ENCODE measurements at regions not wholly inside any gene's neighbourhood (a gene's known extent, or its start where the extent isn't known, plus 50 kb on each side); places are given as distances from the start of the nearest gene placed in this dataset.

DNA sequence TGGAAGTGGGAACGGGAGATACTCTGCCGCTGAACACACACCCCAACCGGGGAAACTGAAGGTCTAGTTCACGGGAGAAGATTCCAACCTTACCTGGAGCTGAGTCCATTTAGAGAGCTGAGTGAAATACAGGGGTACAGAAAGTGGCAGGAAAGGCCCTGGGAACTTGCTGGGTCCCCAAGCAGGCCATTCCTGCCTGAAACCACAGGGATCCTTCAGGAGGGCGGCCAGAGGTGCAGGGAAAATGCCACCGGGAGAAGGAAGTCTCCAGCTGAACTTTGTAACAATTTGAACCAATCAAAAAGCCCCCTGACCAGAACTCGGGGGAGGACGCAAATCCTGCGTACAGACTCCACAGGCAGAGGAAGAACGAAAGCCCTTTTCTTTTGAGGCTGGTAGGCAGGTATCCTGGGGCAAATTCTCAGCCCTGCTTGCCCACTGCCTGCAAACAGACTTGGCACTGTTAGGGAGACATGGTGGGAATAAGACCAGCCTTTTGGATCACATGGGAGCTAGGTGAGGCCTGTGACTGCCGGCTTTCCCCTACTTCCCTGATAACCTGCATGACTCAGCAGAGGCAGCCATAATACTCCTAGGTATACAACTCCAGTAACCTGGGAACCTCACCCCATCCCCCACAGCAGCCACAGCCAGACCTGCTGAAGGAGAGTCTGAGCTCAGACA lies 170.9 kb downstream of the SEC23A start:
- BruUV-seq (replicated peaks) = no TSS peak
- WGBS, 2 experiments (ENCODE audit: extremely low coverage in 2 of 2, insufficient read length in 1 of 2) = 75% methylated on average over 5 of the region's 11 CpGs; no CpG with 5 or more reads in 1 of the 2 experiments
- Histone ChIP-seq H2BK20ac (ENCODE audit: low read depth, low read length) (no peak overlapping the region), H3K56ac (ENCODE audit: extremely low read depth, insufficient read depth, low read length) (no peak overlapping the region), H3K9ac (ENCODE audit: low read depth, low read length) (no peak overlapping the region), H4K20me1 (ENCODE audit: insufficient read depth, low read length) (no peaks in the 10 kb centered on the region), H4K8ac (ENCODE audit: low read depth in 2 of 2, low read length in 2 of 2) (no peak overlapping the region), H3K4me2 (ENCODE audit: low read depth, low read length) (no peak overlapping the region), H2AK5ac (ENCODE audit: low read depth, low read length) (no peak overlapping the region), H3K14ac (replicated peaks; ENCODE audit: low read depth, low read length) (no peak overlapping the region), H2BK15ac (ENCODE audit: low read depth, low read length) (no peak overlapping the region), H3K36me3 (ENCODE audit: control insufficient read depth, insufficient read depth, low read length) (no peaks in the 10 kb centered on the region), H2BK120ac (ENCODE audit: low read depth, low read length) (no peak overlapping the region), H3K4me3 (ENCODE audit: insufficient read depth, low read depth, low read length) (no peak overlapping the region), H4K5ac (ENCODE audit: low read depth, low read length) (no peak overlapping the region), H3K23ac (ENCODE audit: low read depth, low read length) (no peak overlapping the region), H3K27me3 (ENCODE audit: control insufficient read depth, insufficient read depth, low read length) (no peaks in the 10 kb centered on the region), H2BK5ac (ENCODE audit: low read depth, low read length, poor library complexity, severe bottlenecking) (no peak overlapping the region), H3K9me1 (ENCODE audit: insufficient read depth, low read length) (no peaks in the 10 kb centered on the region), H2AFZ (replicated peaks; ENCODE audit: low read length, poor library complexity) (no peak overlapping the region), H3K4ac (ENCODE audit: low read depth, low read length) (no peak overlapping the region), H3K4me1 (ENCODE audit: control insufficient read depth, insufficient read depth, low read length) (no peaks in the 10 kb centered on the region), H2AK9ac (replicated peaks; ENCODE audit: low read depth, low read length, poor library complexity) (no peak overlapping the region), H3K79me1 (ENCODE audit: low read depth in 1 of 2, low read length in 2 of 2) (no peaks in the 10 kb centered on the region), H4K91ac (ENCODE audit: insufficient read depth, low read depth, low read length) (no peak overlapping the region), H3K18ac (ENCODE audit: low read depth, low read length) (no peak overlapping the region), H3K9me3 (ENCODE audit: control insufficient read depth, insufficient read depth, low read length) (no peaks in the 10 kb centered on the region), H3K27ac (ENCODE audit: insufficient read depth, low read length) (no peak overlapping the region)
- CTCF ChIA-PET = no interaction called here
- no peak for TF ChIP-seq RFX5 (IDR thresholded peaks at IDR 0.05; ENCODE audit: low read depth, low read length)
- no peak for TF ChIP-seq MAZ (IDR thresholded peaks at IDR 0.05; ENCODE audit: borderline replicate concordance, low read depth, low read length)
- no peak for TF ChIP-seq NFE2L2 (IDR thresholded peaks at IDR 0.05; ENCODE audit: low read depth, low read length)
- no peak for TF ChIP-seq CHD1 (IDR thresholded peaks at IDR 0.05; ENCODE audit: low read depth, low read length)
- TF ChIP-seq POLR2A (IDR thresholded peaks at IDR 0.05; ENCODE audit: low read depth, low read length) = no peak
- TF ChIP-seq RAD21 (IDR thresholded peaks at IDR 0.05; ENCODE audit: low read length) = no peak
- TF ChIP-seq CEBPB (IDR thresholded peaks at IDR 0.05; ENCODE audit: low read depth, low read length) = no peak
- no peak for TF ChIP-seq MXI1 (IDR thresholded peaks at IDR 0.05; ENCODE audit: borderline replicate concordance, low read depth, low read length)
- TF ChIP-seq BHLHE40 (IDR thresholded peaks at IDR 0.05; ENCODE audit: low read depth, low read length) = no peak
- TF ChIP-seq MAFK (IDR thresholded peaks at IDR 0.05; ENCODE audit: low read depth, low read length) = no peak
- TF ChIP-seq, protein P1, sequence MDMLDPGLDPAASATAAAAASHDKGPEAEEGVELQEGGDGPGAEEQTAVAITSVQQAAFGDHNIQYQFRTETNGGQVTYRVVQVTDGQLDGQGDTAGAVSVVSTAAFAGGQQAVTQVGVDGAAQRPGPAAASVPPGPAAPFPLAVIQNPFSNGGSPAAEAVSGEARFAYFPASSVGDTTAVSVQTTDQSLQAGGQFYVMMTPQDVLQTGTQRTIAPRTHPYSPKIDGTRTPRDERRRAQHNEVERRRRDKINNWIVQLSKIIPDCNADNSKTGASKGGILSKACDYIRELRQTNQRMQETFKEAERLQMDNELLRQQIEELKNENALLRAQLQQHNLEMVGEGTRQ (IDR thresholded peaks at IDR 0.05; ENCODE audit: low read depth, low read length) = no peak
- TF ChIP-seq, protein P2, sequence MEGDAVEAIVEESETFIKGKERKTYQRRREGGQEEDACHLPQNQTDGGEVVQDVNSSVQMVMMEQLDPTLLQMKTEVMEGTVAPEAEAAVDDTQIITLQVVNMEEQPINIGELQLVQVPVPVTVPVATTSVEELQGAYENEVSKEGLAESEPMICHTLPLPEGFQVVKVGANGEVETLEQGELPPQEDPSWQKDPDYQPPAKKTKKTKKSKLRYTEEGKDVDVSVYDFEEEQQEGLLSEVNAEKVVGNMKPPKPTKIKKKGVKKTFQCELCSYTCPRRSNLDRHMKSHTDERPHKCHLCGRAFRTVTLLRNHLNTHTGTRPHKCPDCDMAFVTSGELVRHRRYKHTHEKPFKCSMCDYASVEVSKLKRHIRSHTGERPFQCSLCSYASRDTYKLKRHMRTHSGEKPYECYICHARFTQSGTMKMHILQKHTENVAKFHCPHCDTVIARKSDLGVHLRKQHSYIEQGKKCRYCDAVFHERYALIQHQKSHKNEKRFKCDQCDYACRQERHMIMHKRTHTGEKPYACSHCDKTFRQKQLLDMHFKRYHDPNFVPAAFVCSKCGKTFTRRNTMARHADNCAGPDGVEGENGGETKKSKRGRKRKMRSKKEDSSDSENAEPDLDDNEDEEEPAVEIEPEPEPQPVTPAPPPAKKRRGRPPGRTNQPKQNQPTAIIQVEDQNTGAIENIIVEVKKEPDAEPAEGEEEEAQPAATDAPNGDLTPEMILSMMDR (conservative IDR thresholded peaks at IDR 0.05; ENCODE audit: low read depth, low read length) = no peak
- no peak for TF ChIP-seq FOS (IDR thresholded peaks at IDR 0.05; ENCODE audit: low read depth, low read length)
- no peak for TF ChIP-seq SMC3 (IDR thresholded peaks at IDR 0.05; ENCODE audit: low read depth, low read length)
- TF ChIP-seq RCOR1 (IDR thresholded peaks at IDR 0.05; ENCODE audit: insufficient replicate concordance, low read length) = no peak
- TF ChIP-seq, protein P3, sequence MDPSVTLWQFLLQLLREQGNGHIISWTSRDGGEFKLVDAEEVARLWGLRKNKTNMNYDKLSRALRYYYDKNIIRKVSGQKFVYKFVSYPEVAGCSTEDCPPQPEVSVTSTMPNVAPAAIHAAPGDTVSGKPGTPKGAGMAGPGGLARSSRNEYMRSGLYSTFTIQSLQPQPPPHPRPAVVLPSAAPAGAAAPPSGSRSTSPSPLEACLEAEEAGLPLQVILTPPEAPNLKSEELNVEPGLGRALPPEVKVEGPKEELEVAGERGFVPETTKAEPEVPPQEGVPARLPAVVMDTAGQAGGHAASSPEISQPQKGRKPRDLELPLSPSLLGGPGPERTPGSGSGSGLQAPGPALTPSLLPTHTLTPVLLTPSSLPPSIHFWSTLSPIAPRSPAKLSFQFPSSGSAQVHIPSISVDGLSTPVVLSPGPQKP (IDR thresholded peaks at IDR 0.05; ENCODE audit: borderline replicate concordance, low read depth, low read length) = no peak
- in situ Hi-C loops (cut with MboI; ENCODE audit: low sequenced_read_pairs) (no loop called here), dilution Hi-C loops (cut with HindIII; ENCODE audit: low sequenced_read_pairs, unreplicated experiment) (no loop called here), intact Hi-C loops (cut with micrococcal nuclease) (no loop called here)
- no peak for ATAC-seq (ENCODE audit: low read depth)
- no peak for DNase-seq
- POLR2A ChIA-PET (ENCODE audit: unreplicated experiment) = no interaction called here
